DND-41 (cell line): ENCODE measurements at regions not wholly inside any gene's neighbourhood (a gene's known extent, or its start where the extent isn't known, plus 50 kb on each side); places are given as distances from the start of the nearest gene placed in this dataset.
"Not testable (repeated sequence)": the region's sequence is repeated elsewhere in the genome, so short reads cannot be mapped to it uniquely, and the experiment has no call there.

Experiments
- ATAC-seq: fragments of 200-7000 bp; cut with Tn5 transposase; 3 replicates; pipeline ENCODE4 v1.9.1; 2021; ENCODE audit warnings: low read depth; ENCODE audit not compliant: insufficient read depth
- DNase-seq: peaks from one replicate; pipeline ENCODE4 v3.0.0-alpha.2; 2020
- H2AFZ ChIP-seq: 2 replicates; pipeline ENCODE4 v1.6.0; 2012; ENCODE audit warnings: low read depth, low read length
- H3K27ac ChIP-seq: 2 replicates; pipeline ENCODE4 v1.5.1; 2012; ENCODE audit warnings: low read length, inconsistent platforms
- H3K27me3 ChIP-seq: fragments of 200-600 bp; sonication (generic); 2 replicates; pipeline ENCODE4 v1.6.0; 2012; ENCODE audit warnings: low read length, mild to moderate bottlenecking, inconsistent platforms; ENCODE audit not compliant: insufficient read depth, poor library complexity
- H3K36me3 ChIP-seq: 2 replicates; pipeline ENCODE4 v1.5.1; 2012; ENCODE audit warnings: low read length, inconsistent platforms; ENCODE audit not compliant: insufficient read depth
- H3K4me1 ChIP-seq: 2 replicates; pipeline ENCODE4 v1.5.1; 2012; ENCODE audit warnings: mild to moderate bottlenecking, low read length; ENCODE audit not compliant: insufficient read depth
- H3K4me2 ChIP-seq: 2 replicates; pipeline ENCODE4 v1.6.0; 2012; ENCODE audit warnings: mild to moderate bottlenecking, moderate library complexity, low read length, inconsistent platforms; ENCODE audit not compliant: insufficient read depth
- H3K4me3 ChIP-seq, 2 experiments: fragments of 200-600 bp in 1 of 2; shearing (Covaris generic) in 1 of 2; 2 replicates each; pipeline ENCODE4 v1.5.1; 2012 to 2016; ENCODE audit warnings: inconsistent platforms in 2 of 2, low read length in 2 of 2, mild to moderate bottlenecking in 2 of 2, low read depth in 1 of 2, moderate library complexity in 1 of 2
- H3K79me2 ChIP-seq: 2 replicates; pipeline ENCODE4 v1.6.0; 2012; ENCODE audit warnings: low read length, inconsistent platforms; ENCODE audit not compliant: insufficient read depth
- H3K9ac ChIP-seq: 2 replicates; pipeline ENCODE4 v1.6.0; 2012; ENCODE audit warnings: low read depth, mild to moderate bottlenecking, inconsistent platforms, low read length, moderate library complexity
- H3K9me3 ChIP-seq: 2 replicates; pipeline ENCODE4 v1.5.1; 2012; ENCODE audit warnings: low read length, moderate library complexity, mild to moderate bottlenecking, inconsistent platforms; ENCODE audit not compliant: insufficient read depth, severe bottlenecking
- H4K20me1 ChIP-seq: 2 replicates; pipeline ENCODE4 v1.6.0; 2012; ENCODE audit warnings: low read length; ENCODE audit not compliant: insufficient read depth
- EZH2 ChIP-seq: IDR thresholded peaks from 3 replicates; pipeline ENCODE4 v1.6.1; 2012; ENCODE audit warnings: borderline replicate concordance, low read depth, mild to moderate bottlenecking, moderate library complexity, low read length, inconsistent platforms; ENCODE audit not compliant: severe bottlenecking
- TF ChIP-seq, protein P1 (sequence below): IDR thresholded peaks from 2 replicates; pipeline ENCODE4 v1.5.1; 2012; ENCODE audit warnings: borderline replicate concordance, low read length, moderate library complexity, mild to moderate bottlenecking; ENCODE audit not compliant: poor library complexity, severe bottlenecking; ENCODE audit errors: extremely low read depth

DNA sequence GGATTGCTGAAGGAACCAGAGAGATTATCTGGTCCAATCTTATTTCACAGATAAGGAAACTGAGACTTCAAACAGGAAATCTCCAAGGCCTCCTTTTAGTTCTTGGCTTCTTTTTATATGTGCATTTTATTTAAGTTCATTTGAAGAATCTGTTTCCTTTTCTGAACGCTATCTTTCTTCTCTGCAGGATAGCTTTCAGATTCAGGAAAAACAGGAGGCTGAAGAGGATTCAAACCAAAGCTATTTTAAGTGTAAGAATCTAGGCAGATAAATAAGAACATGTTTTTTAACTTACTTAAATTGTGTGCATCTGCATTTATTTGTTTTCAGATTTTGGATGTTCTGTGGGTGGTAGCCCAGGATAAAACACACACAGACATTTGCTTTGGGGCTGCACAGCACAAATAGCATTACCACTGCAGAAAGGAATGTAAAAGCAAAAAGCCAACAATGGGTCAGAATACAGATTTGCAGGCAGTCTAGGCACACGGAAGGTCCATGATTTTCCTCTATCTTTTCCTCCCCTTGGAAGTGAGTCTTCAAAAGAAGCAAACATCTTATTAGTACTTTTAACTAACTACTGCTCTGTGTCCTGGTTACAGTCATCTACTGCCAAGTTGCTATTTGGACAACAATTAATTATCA is 188.8 kb upstream of the TBX18 start:
- no peak overlapping the region for H3K27ac ChIP-seq
- TF ChIP-seq, protein P1, sequence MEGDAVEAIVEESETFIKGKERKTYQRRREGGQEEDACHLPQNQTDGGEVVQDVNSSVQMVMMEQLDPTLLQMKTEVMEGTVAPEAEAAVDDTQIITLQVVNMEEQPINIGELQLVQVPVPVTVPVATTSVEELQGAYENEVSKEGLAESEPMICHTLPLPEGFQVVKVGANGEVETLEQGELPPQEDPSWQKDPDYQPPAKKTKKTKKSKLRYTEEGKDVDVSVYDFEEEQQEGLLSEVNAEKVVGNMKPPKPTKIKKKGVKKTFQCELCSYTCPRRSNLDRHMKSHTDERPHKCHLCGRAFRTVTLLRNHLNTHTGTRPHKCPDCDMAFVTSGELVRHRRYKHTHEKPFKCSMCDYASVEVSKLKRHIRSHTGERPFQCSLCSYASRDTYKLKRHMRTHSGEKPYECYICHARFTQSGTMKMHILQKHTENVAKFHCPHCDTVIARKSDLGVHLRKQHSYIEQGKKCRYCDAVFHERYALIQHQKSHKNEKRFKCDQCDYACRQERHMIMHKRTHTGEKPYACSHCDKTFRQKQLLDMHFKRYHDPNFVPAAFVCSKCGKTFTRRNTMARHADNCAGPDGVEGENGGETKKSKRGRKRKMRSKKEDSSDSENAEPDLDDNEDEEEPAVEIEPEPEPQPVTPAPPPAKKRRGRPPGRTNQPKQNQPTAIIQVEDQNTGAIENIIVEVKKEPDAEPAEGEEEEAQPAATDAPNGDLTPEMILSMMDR: no peak
- TF ChIP-seq EZH2: no peak

GRCh38 chr6:84944926-84945325 is 180.5 kb upstream of the TBX18 start:
- H3K36me3 ChIP-seq, H3K9me3 ChIP-seq, ATAC-seq, DNase-seq, H2AFZ ChIP-seq, H3K4me2 ChIP-seq, H3K27ac ChIP-seq, H3K4me1 ChIP-seq, H3K27me3 ChIP-seq, H3K79me2 ChIP-seq, H3K9ac ChIP-seq, H3K4me3 ChIP-seq, H4K20me1 ChIP-seq: not testable (repeated sequence)

More for the DNA sequence above, 188.8 kb upstream of the TBX18 start:
- Histone ChIP-seq H3K9ac (no peak overlapping the region), H3K9me3 (peaks cover 5% of the 10 kb centered on the region), H2AFZ (no peak overlapping the region), H3K4me2 (no peak overlapping the region), H3K4me1 (no peaks in the 10 kb centered on the region), H3K27me3 (no peaks in the 10 kb centered on the region), H4K20me1 (no peaks in the 10 kb centered on the region), H3K36me3 (no peaks in the 10 kb centered on the region), H3K79me2 (no peaks in the 10 kb centered on the region), H3K4me3 (no peak overlapping the region)
- DNase-seq (no peak), ATAC-seq (no peak)

- Histone ChIP-seq H2AFZ (no peak overlapping the region), H3K9me3 (no peaks in the 10 kb centered on the region), H3K4me3 (no peak overlapping the region), H3K4me2 (no peak overlapping the region), H3K36me3 (no peaks in the 10 kb centered on the region), H4K20me1 (no peaks in the 10 kb centered on the region), H3K79me2 (no peaks in the 10 kb centered on the region), H3K4me1 (no peaks in the 10 kb centered on the region), H3K9ac (no peak overlapping the region), H3K27me3 (no peaks in the 10 kb centered on the region), H3K27ac (no peak overlapping the region)
- ATAC-seq (no peak), DNase-seq (no peak)
- TF ChIP-seq, protein P1: no peak
- no peak for TF ChIP-seq EZH2
Measured at GRCh38 chr6:84943905-84944304, 179.5 kb upstream of the TBX18 start.

- H3K4me1 ChIP-seq, H2AFZ ChIP-seq, ATAC-seq, H4K20me1 ChIP-seq, H3K9ac ChIP-seq, H3K27ac ChIP-seq, H3K4me3 ChIP-seq, H3K9me3 ChIP-seq, H3K79me2 ChIP-seq, DNase-seq, H3K27me3 ChIP-seq, H3K4me2 ChIP-seq, H3K36me3 ChIP-seq: not testable (repeated sequence)
Measured at GRCh38 chr6:84941609-84942008, 177.2 kb upstream of the TBX18 start.
